ENCODE measurements at regions not wholly inside any gene's neighbourhood (a gene's known extent, or its start where the extent isn't known, plus 50 kb on each side); places are given as distances from the start of the nearest gene placed in this dataset.
A peak's percentile ranks its signal among the peaks of the same experiment; 100 is the strongest.

GRCh38 chr11:116459185-116460045, 313.4 kb downstream of the BUD13 start:
- TF ChIP-seq CTCF (IDR thresholded peaks at IDR 0.05; ENCODE audit: partially characterized antibody, unreplicated experiment) = no peak
- peaks cover 74% of the 10 kb centered on the region for H3K4me1 Mint-ChIP-seq (ENCODE audit: low read depth, unreplicated experiment)
- no peaks in the 10 kb centered on the region for H3K36me3 Mint-ChIP-seq (ENCODE audit: unreplicated experiment)

GRCh38 chr11:116458546-116458945, 314.2 kb downstream of the BUD13 start:
- peaks cover 76% of the 10 kb centered on the region for H3K4me1 Mint-ChIP-seq (ENCODE audit: low read depth, unreplicated experiment)
- TF ChIP-seq CTCF (IDR thresholded peaks at IDR 0.05; ENCODE audit: partially characterized antibody, unreplicated experiment) = no peak

More at GRCh38 chr11:116459185-116460045, 313.4 kb downstream of the BUD13 start:
- Mint-ChIP-seq H3K27me3 (ENCODE audit: unreplicated experiment) (peaks cover 23% of the 10 kb centered on the region), H3K4me3 (ENCODE audit: unreplicated experiment) (peak overlapping the region; percentile 76), H3K27ac (ENCODE audit: unreplicated experiment) (peak overlapping the region; percentile 98), H3K9me3 (ENCODE audit: unreplicated experiment) (peaks cover 19% of the 10 kb centered on the region)
- DNase-seq = peak; percentile 61

GRCh38 chr11:116457336-116458007, 315.3 kb downstream of the BUD13 start:
- TF ChIP-seq CTCF (IDR thresholded peaks at IDR 0.05; ENCODE audit: partially characterized antibody, unreplicated experiment) = no peak
- H3K9me3 Mint-ChIP-seq (ENCODE audit: unreplicated experiment) = peaks cover 18% of the 10 kb centered on the region
- H3K36me3 Mint-ChIP-seq (ENCODE audit: unreplicated experiment) = no peaks in the 10 kb centered on the region
- peaks cover 73% of the 10 kb centered on the region for H3K4me1 Mint-ChIP-seq (ENCODE audit: low read depth, unreplicated experiment)
- H3K27ac Mint-ChIP-seq (ENCODE audit: unreplicated experiment) = peak overlapping the region; percentile 98
- DNase-seq = peak; percentile 27
- peaks cover 21% of the 10 kb centered on the region for H3K27me3 Mint-ChIP-seq (ENCODE audit: unreplicated experiment)
- H3K4me3 Mint-ChIP-seq (ENCODE audit: unreplicated experiment) = peak overlapping the region; percentile 58

More at GRCh38 chr11:116458546-116458945, 314.2 kb downstream of the BUD13 start:
- peaks cover 23% of the 10 kb centered on the region for H3K27me3 Mint-ChIP-seq (ENCODE audit: unreplicated experiment)
- peak overlapping the region; percentile 98 for H3K27ac Mint-ChIP-seq (ENCODE audit: unreplicated experiment)
- H3K9me3 Mint-ChIP-seq (ENCODE audit: unreplicated experiment) = peaks cover 19% of the 10 kb centered on the region
- DNase-seq = no peak
- H3K4me3 Mint-ChIP-seq (ENCODE audit: unreplicated experiment) = no peak overlapping the region
- no peaks in the 10 kb centered on the region for H3K36me3 Mint-ChIP-seq (ENCODE audit: unreplicated experiment)

DNA sequence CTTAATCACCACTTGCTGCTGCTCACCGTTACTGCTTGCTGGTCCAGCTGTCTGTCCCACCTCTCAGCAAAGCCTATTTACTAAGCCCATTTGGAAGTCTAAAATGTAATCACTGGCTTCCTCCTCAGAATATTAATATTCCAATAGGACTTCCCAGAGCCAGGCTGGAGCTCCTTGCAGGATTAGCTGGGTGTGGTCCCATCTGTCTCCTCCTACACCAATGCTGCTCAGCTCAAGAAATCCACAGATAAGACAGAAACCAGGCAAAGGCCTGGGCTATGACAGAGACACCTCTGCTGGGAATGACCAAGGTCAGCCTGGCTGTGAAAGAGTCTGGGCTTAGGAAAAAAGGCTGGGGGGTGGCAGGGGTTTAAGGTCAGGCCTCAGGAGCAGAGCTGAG, 317.8 kb downstream of the BUD13 start:
- no peak for TF ChIP-seq CTCF (IDR thresholded peaks at IDR 0.05; ENCODE audit: partially characterized antibody, unreplicated experiment)
- Mint-ChIP-seq H3K36me3 (ENCODE audit: unreplicated experiment) (peaks cover 14% of the 10 kb centered on the region), H3K4me1 (ENCODE audit: low read depth, unreplicated experiment) (peaks cover 54% of the 10 kb centered on the region), H3K27ac (ENCODE audit: unreplicated experiment) (peak overlapping the region; percentile 64), H3K9me3 (ENCODE audit: unreplicated experiment) (peaks cover 16% of the 10 kb centered on the region), H3K27me3 (ENCODE audit: unreplicated experiment) (peaks cover 14% of the 10 kb centered on the region), H3K4me3 (ENCODE audit: unreplicated experiment) (no peak overlapping the region)
- no peak for DNase-seq
